Progenitor cell of endocrine pancreas (in vitro differentiated cells): ENCODE measurements at regions not wholly inside any gene's neighbourhood (a gene's known extent, or its start where the extent isn't known, plus 50 kb on each side); places are given as distances from the start of the nearest gene placed in this dataset.
"Not testable (repeated sequence)": the region's sequence is repeated elsewhere in the genome, so short reads cannot be mapped to it uniquely, and the experiment has no call there.

Source experiments
- DNase-seq: peaks from one replicate; pipeline ENCODE4 v3.0.0; 2021; ENCODE audit warnings: low spot score; ENCODE audit not compliant: unreplicated experiment
- H3K27ac Mint-ChIP-seq: 2 replicates; pipeline ENCODE4 v1.8.0; 2021; ENCODE audit warnings: mild to moderate bottlenecking, moderate library complexity, mixed read lengths
- H3K27me3 Mint-ChIP-seq: 2 replicates; pipeline ENCODE4 v1.8.0; 2021; ENCODE audit warnings: mixed read lengths
- H3K36me3 Mint-ChIP-seq: 2 replicates; pipeline ENCODE4 v1.8.0; 2022; ENCODE audit warnings: mixed read lengths; ENCODE audit not compliant: insufficient read depth
- H3K4me1 Mint-ChIP-seq: 2 replicates; pipeline ENCODE4 v1.8.0; 2021; ENCODE audit warnings: low read depth, mixed read lengths
- H3K4me3 Mint-ChIP-seq: 2 replicates; pipeline ENCODE4 v1.8.0; 2021; ENCODE audit warnings: low read depth, mild to moderate bottlenecking, moderate library complexity, mixed read lengths
- H3K9me3 Mint-ChIP-seq: 2 replicates; pipeline ENCODE4 v1.8.0; 2021; ENCODE audit warnings: low read depth, mixed read lengths
- TF ChIP-seq, protein P1 (sequence below): fragments of 200-600 bp; sonication (generic); IDR thresholded peaks from one replicate; pipeline ENCODE4 v1.5.0; 2021; ENCODE audit warnings: antibody characterized with exemption, mild to moderate bottlenecking; ENCODE audit not compliant: unreplicated experiment

DNA sequence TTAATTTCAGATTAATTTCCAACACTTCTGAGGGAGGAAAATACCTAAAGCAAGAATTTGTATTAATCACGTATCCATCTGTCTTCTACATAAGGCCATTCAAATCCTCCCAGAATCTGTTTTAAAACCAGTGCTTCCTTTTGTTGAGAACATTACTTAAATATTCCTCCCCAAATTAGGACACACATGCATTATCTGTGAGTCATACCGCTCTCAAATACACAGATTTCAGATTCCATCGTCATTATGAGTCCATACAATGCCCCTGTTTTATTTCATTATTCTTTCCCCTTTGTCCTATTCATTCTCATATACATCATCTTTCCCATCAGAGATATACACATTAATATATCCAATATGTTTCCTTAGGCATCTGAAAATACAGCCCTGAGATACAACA, 57.3 kb upstream of the PRSS12 start:
- Mint-ChIP-seq H3K27ac (no peak overlapping the region), H3K4me3 (no peak overlapping the region), H3K36me3 (no peaks in the 10 kb centered on the region), H3K4me1 (no peaks in the 10 kb centered on the region), H3K27me3 (peaks cover 4% of the 10 kb centered on the region), H3K9me3 (peaks cover 7% of the 10 kb centered on the region)
- TF ChIP-seq, protein P1, sequence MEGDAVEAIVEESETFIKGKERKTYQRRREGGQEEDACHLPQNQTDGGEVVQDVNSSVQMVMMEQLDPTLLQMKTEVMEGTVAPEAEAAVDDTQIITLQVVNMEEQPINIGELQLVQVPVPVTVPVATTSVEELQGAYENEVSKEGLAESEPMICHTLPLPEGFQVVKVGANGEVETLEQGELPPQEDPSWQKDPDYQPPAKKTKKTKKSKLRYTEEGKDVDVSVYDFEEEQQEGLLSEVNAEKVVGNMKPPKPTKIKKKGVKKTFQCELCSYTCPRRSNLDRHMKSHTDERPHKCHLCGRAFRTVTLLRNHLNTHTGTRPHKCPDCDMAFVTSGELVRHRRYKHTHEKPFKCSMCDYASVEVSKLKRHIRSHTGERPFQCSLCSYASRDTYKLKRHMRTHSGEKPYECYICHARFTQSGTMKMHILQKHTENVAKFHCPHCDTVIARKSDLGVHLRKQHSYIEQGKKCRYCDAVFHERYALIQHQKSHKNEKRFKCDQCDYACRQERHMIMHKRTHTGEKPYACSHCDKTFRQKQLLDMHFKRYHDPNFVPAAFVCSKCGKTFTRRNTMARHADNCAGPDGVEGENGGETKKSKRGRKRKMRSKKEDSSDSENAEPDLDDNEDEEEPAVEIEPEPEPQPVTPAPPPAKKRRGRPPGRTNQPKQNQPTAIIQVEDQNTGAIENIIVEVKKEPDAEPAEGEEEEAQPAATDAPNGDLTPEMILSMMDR: no peak
- DNase-seq: no peak

DNA sequence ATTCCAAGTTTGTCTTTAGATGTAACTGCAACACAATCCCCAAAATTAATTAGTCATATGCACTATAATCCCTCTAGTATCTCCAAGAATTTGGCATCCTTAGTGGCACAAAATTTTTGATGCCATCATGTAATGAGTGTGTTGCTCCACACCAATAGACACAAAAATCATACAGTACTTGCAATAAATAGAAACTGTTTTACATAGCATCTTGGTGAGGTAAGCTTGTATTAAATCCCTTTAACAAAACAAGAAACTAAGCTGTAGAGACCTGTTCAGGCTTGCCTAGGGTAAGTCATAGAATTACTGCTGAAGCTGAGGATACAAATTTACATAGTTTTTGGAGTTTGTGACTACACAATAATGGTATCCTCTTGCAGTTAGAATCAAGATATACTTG, 64.5 kb upstream of the PRSS12 start:
- Mint-ChIP-seq H3K27ac (no peak overlapping the region), H3K4me3 (no peak overlapping the region), H3K4me1 (no peaks in the 10 kb centered on the region), H3K36me3 (no peaks in the 10 kb centered on the region), H3K27me3 (no peaks in the 10 kb centered on the region), H3K9me3 (no peaks in the 10 kb centered on the region)
- DNase-seq: no peak
- TF ChIP-seq, protein P1: no peak

DNA sequence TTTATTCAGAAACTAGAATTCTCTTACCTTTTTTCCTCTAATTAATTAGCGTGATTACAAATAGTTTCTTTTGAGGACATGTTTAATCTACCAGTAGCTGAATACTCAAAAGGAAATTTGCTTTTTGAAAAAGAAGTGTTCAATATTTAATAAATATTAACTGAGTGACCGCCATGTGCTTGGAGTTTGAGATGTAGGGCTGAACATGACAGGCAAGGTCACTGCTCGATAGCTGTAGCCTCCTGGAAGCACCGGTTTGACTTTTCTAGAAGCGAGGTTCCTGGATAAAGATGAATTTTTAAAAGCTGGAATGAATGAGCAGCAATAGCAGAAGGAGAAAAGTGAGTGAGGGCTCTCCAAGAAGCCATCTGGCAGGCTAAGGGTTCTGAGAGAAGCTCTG, 65.0 kb upstream of the PRSS12 start:
- DNase-seq, H3K4me3 Mint-ChIP-seq, H3K27me3 Mint-ChIP-seq, H3K27ac Mint-ChIP-seq, H3K36me3 Mint-ChIP-seq, H3K4me1 Mint-ChIP-seq, H3K9me3 Mint-ChIP-seq: not testable (repeated sequence)

DNA sequence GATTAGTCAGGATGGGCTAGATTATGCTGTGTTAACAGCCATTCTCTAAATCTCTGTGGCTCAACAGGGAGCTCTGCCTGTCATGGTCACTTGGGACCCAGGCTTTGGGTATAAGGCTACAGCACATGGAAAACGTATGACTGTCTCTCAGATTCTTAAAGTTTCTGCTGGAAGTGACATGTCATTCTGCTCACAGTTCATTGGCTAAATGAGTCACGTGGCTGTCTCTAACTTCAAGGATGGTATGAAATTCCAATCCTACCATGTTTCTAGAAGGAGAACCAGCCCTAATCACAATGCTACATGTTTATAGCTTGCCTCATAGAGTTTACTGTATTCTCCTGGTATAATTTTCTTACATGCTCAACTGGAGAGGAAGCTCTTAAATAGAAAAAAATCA, 65.6 kb upstream of the PRSS12 start:
- H3K27me3 Mint-ChIP-seq, H3K27ac Mint-ChIP-seq, H3K36me3 Mint-ChIP-seq, H3K4me1 Mint-ChIP-seq, H3K4me3 Mint-ChIP-seq, DNase-seq, H3K9me3 Mint-ChIP-seq: not testable (repeated sequence)

DNA sequence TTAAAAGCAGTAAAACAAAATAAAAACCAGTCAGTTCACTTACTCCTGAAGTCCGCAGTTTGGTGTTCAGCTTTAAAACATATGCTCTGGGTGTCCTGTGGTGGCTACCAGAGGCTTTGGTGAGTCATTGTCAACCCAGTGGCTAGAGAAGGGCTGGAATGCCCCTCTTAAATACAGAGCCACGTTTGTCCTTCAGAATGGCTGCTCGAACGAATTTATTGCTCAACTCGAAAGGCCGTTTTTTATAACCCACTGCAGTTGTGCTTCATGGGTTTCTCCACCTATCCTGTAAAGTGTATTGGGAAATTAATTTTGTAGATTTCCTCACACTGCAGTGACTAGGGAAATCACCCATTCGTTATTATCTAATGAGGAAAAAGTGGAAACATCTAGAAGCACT, 66.8 kb upstream of the PRSS12 start:
- H3K27ac Mint-ChIP-seq, H3K4me3 Mint-ChIP-seq, H3K4me1 Mint-ChIP-seq, H3K36me3 Mint-ChIP-seq, H3K9me3 Mint-ChIP-seq, H3K27me3 Mint-ChIP-seq, DNase-seq: not testable (repeated sequence)

DNA sequence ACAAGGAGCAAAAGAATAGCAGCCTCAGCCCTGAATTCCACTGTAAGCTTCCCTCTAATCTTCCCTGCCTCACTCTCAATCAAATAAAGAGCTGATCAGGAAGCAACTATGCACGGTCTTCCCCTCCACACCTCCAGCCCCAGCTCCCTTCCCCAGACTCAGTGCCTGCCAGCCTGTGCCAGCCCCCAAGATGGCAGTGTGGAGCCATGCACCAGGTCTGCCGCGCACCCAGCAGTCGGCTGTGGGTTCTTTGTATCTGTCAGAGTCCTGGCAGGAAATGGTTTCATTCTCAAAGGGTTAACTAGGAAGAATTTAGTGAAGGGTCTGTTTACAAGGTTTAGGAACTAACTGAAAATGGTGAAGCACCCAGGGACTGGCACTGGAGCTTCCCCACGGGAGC, 71.3 kb upstream of the PRSS12 start:
- not testable (repeated sequence) for H3K36me3 Mint-ChIP-seq, H3K27me3 Mint-ChIP-seq, H3K4me3 Mint-ChIP-seq, H3K9me3 Mint-ChIP-seq, H3K4me1 Mint-ChIP-seq, H3K27ac Mint-ChIP-seq
- TF ChIP-seq, protein P1: peak; percentile 63
- peak; percentile 23 for DNase-seq

DNA sequence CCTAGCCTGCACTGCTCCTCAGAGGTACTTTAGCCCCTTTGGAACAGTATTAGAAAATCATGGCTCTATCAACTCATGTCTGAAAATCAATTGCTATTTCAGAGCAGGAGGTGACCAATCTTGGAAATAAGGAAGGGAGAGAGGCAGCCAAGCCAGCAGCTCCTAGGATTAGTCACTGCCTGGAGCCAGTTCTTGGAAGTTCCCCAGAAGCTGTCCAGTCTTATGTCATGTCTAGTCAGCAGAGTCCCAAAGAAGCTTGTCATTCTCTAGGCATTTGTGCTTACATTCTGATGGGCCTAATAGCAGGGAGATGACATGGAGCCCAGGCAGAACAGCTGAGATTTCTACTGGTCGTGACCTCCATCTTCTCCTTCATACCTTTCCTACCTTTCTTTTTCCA, 76.1 kb upstream of the PRSS12 start:
- H3K36me3 Mint-ChIP-seq, H3K27me3 Mint-ChIP-seq, H3K4me1 Mint-ChIP-seq, H3K4me3 Mint-ChIP-seq, H3K9me3 Mint-ChIP-seq, H3K27ac Mint-ChIP-seq, DNase-seq: not testable (repeated sequence)

DNA sequence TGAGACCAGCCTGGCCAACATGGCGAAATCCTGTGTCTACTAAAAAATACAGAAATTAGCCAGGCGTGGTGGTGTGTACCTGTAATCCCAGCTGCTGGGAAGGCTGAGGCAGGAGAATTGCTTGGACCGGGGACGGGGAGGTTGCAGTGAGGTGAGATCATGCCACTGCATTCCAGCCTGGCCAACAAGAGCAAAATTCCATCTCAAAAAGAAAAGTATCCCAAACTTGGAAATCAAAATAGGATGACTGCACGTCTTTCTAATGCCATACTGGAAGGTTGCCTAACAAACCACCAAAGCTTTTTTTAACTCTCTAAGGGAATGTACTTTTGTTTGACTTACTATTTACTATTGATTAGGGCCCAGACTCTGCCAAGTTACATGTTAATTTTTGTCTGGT, 79.6 kb upstream of the PRSS12 start:
- H3K4me3 Mint-ChIP-seq, H3K27me3 Mint-ChIP-seq, H3K9me3 Mint-ChIP-seq, H3K4me1 Mint-ChIP-seq, H3K36me3 Mint-ChIP-seq, DNase-seq, H3K27ac Mint-ChIP-seq: not testable (repeated sequence)

DNA sequence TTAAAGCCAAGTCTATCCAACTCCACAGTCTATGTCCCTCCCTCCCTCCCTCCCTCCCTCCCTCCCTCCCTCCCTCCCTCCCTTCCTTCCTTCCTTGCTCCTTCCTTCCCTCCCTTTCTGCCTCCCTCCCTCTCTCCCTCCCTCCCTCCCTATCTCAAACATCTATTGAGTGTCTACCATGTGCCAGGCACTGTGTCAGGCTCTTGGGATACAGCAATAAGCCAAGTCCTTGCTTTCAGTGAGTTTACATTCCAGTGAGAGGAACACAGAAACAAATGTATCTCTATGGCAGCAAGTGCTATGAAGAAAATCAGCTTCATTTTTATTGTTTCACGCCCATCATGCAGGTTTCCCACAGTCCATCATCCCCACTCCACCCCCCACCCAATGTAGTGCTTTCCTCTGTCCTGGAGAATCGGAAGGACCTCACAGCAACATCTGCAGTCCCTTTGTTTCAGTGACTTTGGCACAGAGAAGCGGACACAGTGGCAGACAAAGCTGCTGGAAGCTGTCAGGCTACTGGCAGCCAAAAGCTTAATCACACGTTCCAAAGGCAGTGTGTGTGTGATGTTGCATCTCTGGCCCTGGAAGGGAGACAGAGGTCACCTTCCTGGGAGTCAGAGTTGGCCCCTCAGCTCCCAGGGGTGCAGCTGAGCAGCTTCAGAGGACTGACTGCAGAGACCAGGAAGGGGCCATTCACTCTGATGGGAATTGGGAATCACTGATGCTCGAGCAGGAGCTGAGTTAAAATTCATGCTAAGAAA, 81.0 kb upstream of the PRSS12 start:
- H3K36me3 Mint-ChIP-seq, H3K27me3 Mint-ChIP-seq, H3K4me1 Mint-ChIP-seq, H3K9me3 Mint-ChIP-seq, H3K27ac Mint-ChIP-seq, DNase-seq, H3K4me3 Mint-ChIP-seq: not testable (repeated sequence)

DNA sequence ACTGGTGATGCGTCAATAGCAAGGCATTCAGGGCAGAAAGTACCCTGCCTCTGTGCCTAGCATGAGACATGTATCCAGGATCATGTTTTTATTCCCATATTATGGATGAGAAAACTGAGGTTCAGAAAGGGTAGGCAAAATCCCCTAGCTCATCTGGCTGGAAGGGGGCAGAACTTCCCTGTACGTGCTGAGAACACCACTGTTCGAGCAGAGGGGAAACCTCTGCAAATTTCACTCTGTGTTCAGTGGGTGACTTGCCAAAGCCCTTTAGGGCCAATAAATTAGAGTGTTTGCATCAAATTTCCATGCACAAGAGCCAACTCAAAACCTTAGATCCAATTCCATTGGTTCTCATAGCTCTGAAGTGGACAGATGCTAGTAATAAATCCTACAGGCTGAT, 82.6 kb upstream of the PRSS12 start:
- H3K27me3 Mint-ChIP-seq, H3K27ac Mint-ChIP-seq, DNase-seq, H3K4me1 Mint-ChIP-seq, H3K9me3 Mint-ChIP-seq, H3K4me3 Mint-ChIP-seq, H3K36me3 Mint-ChIP-seq: not testable (repeated sequence)
